WERI-Rb-1 (cell line): ENCODE measurements at regions not wholly inside any gene's neighbourhood (a gene's known extent, or its start where the extent isn't known, plus 50 kb on each side); places are given as distances from the start of the nearest gene placed in this dataset.

Experiments used
- DNase-seq: peaks from one replicate; pipeline ENCODE4 v3.0.0-alpha.2; 2020
- H3K27ac ChIP-seq: fragments of 250-450 bp; sonication (Bioruptor Pico); 2 replicates; pipeline ENCODE4 v1.5.1; 2020; ENCODE audit warnings: mild to moderate bottlenecking, moderate library complexity
- H3K27me3 ChIP-seq: fragments of 250-450 bp; sonication (Bioruptor Pico); 2 replicates; pipeline ENCODE4 v1.5.1; 2021; ENCODE audit warnings: mild to moderate bottlenecking, low read depth, moderate library complexity; ENCODE audit not compliant: insufficient read depth, severe bottlenecking
- H3K36me3 ChIP-seq: fragments of 250-450 bp; sonication (Bioruptor Pico); 2 replicates; pipeline ENCODE4 v1.5.1; 2020; ENCODE audit warnings: mild to moderate bottlenecking, moderate library complexity
- H3K4me3 ChIP-seq: 2 replicates; pipeline ENCODE4 v1.5.1; 2011; ENCODE audit warnings: low read depth, mild to moderate bottlenecking, control low read depth, low read length
- H3K9me3 ChIP-seq: fragments of 250-450 bp; sonication (Bioruptor Pico); 2 replicates; pipeline ENCODE4 v1.5.1; 2021; ENCODE audit warnings: mild to moderate bottlenecking, moderate library complexity; ENCODE audit not compliant: severe bottlenecking
- CTCF ChIP-seq: IDR thresholded peaks from 2 replicates; pipeline ENCODE4 v1.5.1; 2011; ENCODE audit warnings: low read depth, mild to moderate bottlenecking, control low read depth, inconsistent platforms, low read length

GRCh38 chr18:46346213-46346612 is 242.0 kb downstream of the HAUS1 start:
- Histone ChIP-seq H3K27ac (no peak overlapping the region), H3K36me3 (peaks cover 35% of the 10 kb centered on the region), H3K9me3 (no peaks in the 10 kb centered on the region), H3K27me3 (no peaks in the 10 kb centered on the region), H3K4me3 (no peak overlapping the region)
- no peak for TF ChIP-seq CTCF
- no peak for DNase-seq

- H3K27me3 ChIP-seq, result no peaks in the 10 kb centered on the region
- DNase-seq, result no peak
- no peak for TF ChIP-seq CTCF
- no peaks in the 10 kb centered on the region for H3K9me3 ChIP-seq
- H3K36me3 ChIP-seq, result peaks cover 33% of the 10 kb centered on the region
- H3K27ac ChIP-seq, result no peak overlapping the region
- H3K4me3 ChIP-seq, result no peak overlapping the region
Observed at GRCh38 chr18:46346896-46347630, 242.9 kb downstream of the HAUS1 start.

- H3K27ac ChIP-seq, result no peak overlapping the region
- peaks cover 15% of the 10 kb centered on the region for H3K36me3 ChIP-seq
- no peak overlapping the region for H3K4me3 ChIP-seq
- no peaks in the 10 kb centered on the region for H3K27me3 ChIP-seq
- H3K9me3 ChIP-seq, result no peaks in the 10 kb centered on the region
- no peak for DNase-seq
- no peak for TF ChIP-seq CTCF
Observed at GRCh38 chr18:46350598-46351159, 246.5 kb downstream of the HAUS1 start.

- no peaks in the 10 kb centered on the region for H3K9me3 ChIP-seq
- no peaks in the 10 kb centered on the region for H3K27me3 ChIP-seq
- H3K27ac ChIP-seq, result no peak overlapping the region
- H3K4me3 ChIP-seq, result no peak overlapping the region
- peaks cover 15% of the 10 kb centered on the region for H3K36me3 ChIP-seq
- TF ChIP-seq CTCF, result no peak
- no peak for DNase-seq
Observed at GRCh38 chr18:46352520-46353250, 248.5 kb downstream of the HAUS1 start.

- no peak for DNase-seq
- TF ChIP-seq CTCF, result no peak
- H3K9me3 ChIP-seq, result no peaks in the 10 kb centered on the region
- H3K36me3 ChIP-seq, result peaks cover 13% of the 10 kb centered on the region
- no peak overlapping the region for H3K4me3 ChIP-seq
- no peak overlapping the region for H3K27ac ChIP-seq
- no peaks in the 10 kb centered on the region for H3K27me3 ChIP-seq
Observed at GRCh38 chr18:46353460-46353859, 249.3 kb downstream of the HAUS1 start.
